ENCODE measurements at regions not wholly inside any gene's neighbourhood (a gene's known extent, or its start where the extent isn't known, plus 50 kb on each side); places are given as distances from the start of the nearest gene placed in this dataset.
"Not testable (repeated sequence)": the region's sequence is repeated elsewhere in the genome, so short reads cannot be mapped to it uniquely, and the experiment has no call there.

DNA sequence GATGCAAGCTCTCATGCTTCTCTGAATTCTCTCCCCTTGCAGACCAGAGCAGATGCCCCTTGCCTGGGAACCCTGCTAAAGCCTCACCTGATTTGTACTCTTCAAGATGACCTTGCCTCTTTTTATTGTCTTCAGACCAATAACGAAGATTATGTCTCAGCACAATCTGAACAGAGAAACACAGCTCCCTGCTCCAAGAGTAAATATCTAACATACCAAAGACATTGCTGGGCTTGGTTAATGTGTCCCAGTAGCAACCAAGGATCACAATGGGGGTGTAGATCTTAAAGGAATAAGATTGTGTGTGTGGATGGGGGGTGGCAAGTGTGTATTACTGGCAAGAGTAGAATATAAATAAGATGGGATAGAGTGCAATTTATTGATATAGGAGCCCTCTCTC lies 67.6 kb upstream of the LHFPL2 start (continued):
- no peak for TF ChIP-seq SOX15 (CRISPR knock-in tag; IDR thresholded peaks at IDR 0.05)

DNA sequence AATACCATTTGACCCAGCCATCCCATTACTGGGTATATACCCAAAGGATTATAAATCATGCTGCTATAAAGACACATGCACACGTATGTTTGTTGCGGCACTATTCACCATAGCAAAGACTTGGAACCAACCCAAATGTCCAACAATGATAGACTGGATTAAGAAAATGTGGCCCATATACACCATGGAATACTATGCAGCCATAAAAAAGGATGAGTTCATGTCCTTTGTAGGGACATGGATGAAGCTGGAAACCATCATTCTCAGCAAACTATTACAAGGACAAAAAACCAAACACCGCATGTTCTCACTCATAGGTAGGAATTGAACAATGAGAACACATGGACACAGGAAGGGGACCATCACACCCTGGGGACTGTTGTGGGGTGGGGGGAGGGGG lies 66.8 kb upstream of the LHFPL2 start:
- POLR2A ChIA-PET; H3K4me3 Mint-ChIP-seq; CTCF ChIA-PET; H3K27ac Mint-ChIP-seq; ATAC-seq; H3K27me3 Mint-ChIP-seq (ENCODE audit: low read depth); DNase-seq (ENCODE audit: low spot score): not testable (repeated sequence)
- H3K4me1 Mint-ChIP-seq: peaks cover 11% of the 10 kb centered on the region
- H3K9me3 Mint-ChIP-seq: peaks cover 18% of the 10 kb centered on the region
- peaks cover 10% of the 10 kb centered on the region for H3K36me3 Mint-ChIP-seq

DNA sequence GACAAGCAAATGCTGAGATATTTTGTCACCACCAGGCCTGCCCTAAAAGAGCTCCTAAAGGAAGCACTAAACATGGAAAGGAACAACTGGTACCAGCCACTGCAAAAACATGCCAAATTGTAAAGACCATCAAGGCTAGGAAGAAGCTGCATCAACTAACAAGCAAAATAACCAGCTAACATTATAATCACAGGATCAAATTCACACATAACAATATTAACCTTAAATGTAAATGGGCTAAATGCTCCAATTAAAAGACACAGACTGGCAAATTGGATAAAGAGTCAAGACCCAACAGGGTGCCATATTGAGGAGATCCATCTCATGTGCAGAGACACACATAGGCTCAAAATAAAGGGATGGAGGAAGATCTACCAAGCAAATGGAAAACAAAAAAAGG lies 63.1 kb upstream of the LHFPL2 start:
- Mint-ChIP-seq H3K9me3 (peaks cover 30% of the 10 kb centered on the region), H3K36me3 (peaks cover 22% of the 10 kb centered on the region)
- H3K4me1 Mint-ChIP-seq; DNase-seq (ENCODE audit: low spot score); CTCF ChIA-PET; H3K27me3 Mint-ChIP-seq (ENCODE audit: low read depth); H3K27ac Mint-ChIP-seq; POLR2A ChIA-PET; ATAC-seq; H3K4me3 Mint-ChIP-seq: not testable (repeated sequence)

DNA sequence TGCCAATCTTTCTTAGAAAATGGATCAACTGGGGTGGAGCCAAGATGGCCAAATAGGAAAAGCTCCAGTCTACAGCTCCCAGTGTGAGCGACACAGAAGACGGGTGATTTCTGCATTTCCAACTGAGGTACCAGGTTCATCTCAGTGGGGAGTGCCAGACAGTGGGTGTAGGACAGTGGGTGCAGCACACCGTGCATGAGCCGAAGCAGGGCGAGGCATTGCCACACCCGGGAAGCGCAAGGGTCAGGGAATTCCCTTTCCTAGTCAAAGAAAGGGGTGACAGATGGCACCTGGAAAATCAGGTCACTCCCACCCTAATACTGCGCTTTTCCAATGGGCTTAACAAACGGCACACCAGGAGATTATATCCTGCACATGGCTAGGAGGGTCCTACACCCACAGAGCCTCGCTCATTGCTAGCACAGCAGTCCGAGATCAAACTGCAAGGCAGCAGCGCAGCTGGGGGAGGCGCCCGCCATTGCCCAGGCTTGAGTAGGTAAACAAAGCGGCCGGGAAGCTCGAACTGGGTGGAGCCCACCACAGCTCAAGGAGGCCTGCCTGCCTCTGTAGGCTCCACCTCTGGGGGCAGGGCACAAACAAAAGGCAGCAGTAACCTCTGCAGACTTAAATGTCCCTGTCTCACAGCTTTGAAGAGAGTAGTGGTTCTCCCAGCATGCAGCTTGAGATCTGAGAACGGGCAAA lies 61.3 kb upstream of the LHFPL2 start:
- H3K4me3 Mint-ChIP-seq; CTCF ChIA-PET; DNase-seq (ENCODE audit: low spot score); H3K27ac Mint-ChIP-seq; ATAC-seq; H3K27me3 Mint-ChIP-seq (ENCODE audit: low read depth); POLR2A ChIA-PET; H3K4me1 Mint-ChIP-seq: not testable (repeated sequence)
- Mint-ChIP-seq H3K9me3 (peaks cover 30% of the 10 kb centered on the region), H3K36me3 (peaks cover 22% of the 10 kb centered on the region)

DNA sequence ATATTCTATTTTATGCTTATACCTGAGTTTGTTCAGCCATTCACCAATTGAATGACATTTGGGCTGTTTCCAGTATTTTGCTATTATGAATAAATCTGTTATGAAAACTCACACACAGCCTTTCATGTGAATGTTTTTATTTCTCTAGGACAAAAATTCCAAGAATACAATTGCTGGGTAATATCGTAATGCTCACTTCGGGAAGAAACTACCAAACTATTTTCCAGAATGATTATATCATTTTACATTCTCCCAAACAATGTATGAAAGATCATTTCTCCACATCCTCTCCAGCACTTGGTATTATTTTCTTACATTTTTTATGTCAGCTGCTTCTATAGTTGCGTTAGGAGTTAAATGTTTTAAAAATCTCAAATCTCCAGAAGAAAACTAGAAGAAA lies 58.3 kb upstream of the LHFPL2 start:
- no peak for ATAC-seq
- Mint-ChIP-seq H3K27ac (no peak overlapping the region), H3K9me3 (peaks cover 26% of the 10 kb centered on the region), H3K4me3 (no peak overlapping the region), H3K36me3 (peaks cover 22% of the 10 kb centered on the region), H3K27me3 (ENCODE audit: low read depth) (no peaks in the 10 kb centered on the region; the same call in 1 of the 2 replicates), H3K4me1 (peaks cover 5% of the 10 kb centered on the region; the same call in 1 of the 2 replicates)
- ChIA-PET POLR2A (no interaction called here), CTCF (interaction anchor here (0.7 kb wide), 1 partner anchor 89 kb away, joined by 4 read pairs; no protein-coding TSS in a partner anchor)
- DNase-seq (ENCODE audit: low spot score): no peak
- TF ChIP-seq FOXJ3 (CRISPR knock-in tag; IDR thresholded peaks at IDR 0.05; ENCODE audit: borderline replicate concordance): no peak
- no peak for TF ChIP-seq ZNF423 (CRISPR knock-in tag; IDR thresholded peaks at IDR 0.05)
- TF ChIP-seq ZNF317 (CRISPR knock-in tag; IDR thresholded peaks at IDR 0.05; ENCODE audit: borderline replicate concordance, low read depth): no peak
- TF ChIP-seq, protein P1, sequence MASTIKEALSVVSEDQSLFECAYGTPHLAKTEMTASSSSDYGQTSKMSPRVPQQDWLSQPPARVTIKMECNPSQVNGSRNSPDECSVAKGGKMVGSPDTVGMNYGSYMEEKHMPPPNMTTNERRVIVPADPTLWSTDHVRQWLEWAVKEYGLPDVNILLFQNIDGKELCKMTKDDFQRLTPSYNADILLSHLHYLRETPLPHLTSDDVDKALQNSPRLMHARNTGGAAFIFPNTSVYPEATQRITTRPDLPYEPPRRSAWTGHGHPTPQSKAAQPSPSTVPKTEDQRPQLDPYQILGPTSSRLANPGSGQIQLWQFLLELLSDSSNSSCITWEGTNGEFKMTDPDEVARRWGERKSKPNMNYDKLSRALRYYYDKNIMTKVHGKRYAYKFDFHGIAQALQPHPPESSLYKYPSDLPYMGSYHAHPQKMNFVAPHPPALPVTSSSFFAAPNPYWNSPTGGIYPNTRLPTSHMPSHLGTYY (CRISPR knock-in tag; IDR thresholded peaks at IDR 0.05): no peak
- TF ChIP-seq, protein P2, sequence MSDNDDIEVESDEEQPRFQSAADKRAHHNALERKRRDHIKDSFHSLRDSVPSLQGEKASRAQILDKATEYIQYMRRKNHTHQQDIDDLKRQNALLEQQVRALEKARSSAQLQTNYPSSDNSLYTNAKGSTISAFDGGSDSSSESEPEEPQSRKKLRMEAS (CRISPR knock-in tag; IDR thresholded peaks at IDR 0.05): no peak
- TF ChIP-seq, protein P3, sequence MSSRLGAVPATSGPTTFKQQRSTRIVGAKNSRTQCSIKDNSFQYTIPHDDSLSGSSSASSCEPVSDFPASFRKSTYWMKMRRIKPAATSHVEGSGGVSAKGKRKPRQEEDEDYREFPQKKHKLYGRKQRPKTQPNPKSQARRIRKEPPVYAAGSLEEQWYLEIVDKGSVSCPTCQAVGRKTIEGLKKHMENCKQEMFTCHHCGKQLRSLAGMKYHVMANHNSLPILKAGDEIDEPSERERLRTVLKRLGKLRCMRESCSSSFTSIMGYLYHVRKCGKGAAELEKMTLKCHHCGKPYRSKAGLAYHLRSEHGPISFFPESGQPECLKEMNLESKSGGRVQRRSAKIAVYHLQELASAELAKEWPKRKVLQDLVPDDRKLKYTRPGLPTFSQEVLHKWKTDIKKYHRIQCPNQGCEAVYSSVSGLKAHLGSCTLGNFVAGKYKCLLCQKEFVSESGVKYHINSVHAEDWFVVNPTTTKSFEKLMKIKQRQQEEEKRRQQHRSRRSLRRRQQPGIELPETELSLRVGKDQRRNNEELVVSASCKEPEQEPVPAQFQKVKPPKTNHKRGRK (CRISPR knock-in tag; IDR thresholded peaks at IDR 0.05; ENCODE audit: borderline replicate concordance): no peak
- TF ChIP-seq ZNF263 (CRISPR knock-in tag; IDR thresholded peaks at IDR 0.05; ENCODE audit: low read depth): no peak
- no peak for TF ChIP-seq ETV6 (CRISPR knock-in tag; IDR thresholded peaks at IDR 0.05)
- no peak for TF ChIP-seq AFF4 (CRISPR knock-in tag; IDR thresholded peaks at IDR 0.05; ENCODE audit: borderline replicate concordance)
- no peak for TF ChIP-seq ZNF532 (CRISPR knock-in tag; IDR thresholded peaks at IDR 0.05; ENCODE audit: borderline replicate concordance)
- no peak for TF ChIP-seq ATF1 (CRISPR knock-in tag; IDR thresholded peaks at IDR 0.05)
- TF ChIP-seq JUN (CRISPR knock-in tag; IDR thresholded peaks at IDR 0.05): no peak
- TF ChIP-seq NFE2L1 (CRISPR knock-in tag; IDR thresholded peaks at IDR 0.05): no peak

Data from WTC11 (cell line).